Activated CD4-positive, alpha-beta T cell treated with anti-CD3 and anti-CD28 coated beads for 36 hours (primary cell): ENCODE measurements at regions not wholly inside any gene's neighbourhood (a gene's known extent, or its start where the extent isn't known, plus 50 kb on each side); places are given as distances from the start of the nearest gene placed in this dataset.
A peak's percentile ranks its signal among the peaks of the same experiment; 100 is the strongest.

Experiments used
- ATAC-seq: fragments of 200-7000 bp; cut with Tn5 transposase; one replicate; pipeline ENCODE4 v1.10.0; 2021; ENCODE audit warnings: mild to moderate bottlenecking, moderate library complexity
- CTCF ChIA-PET: fragments of 350-600 bp; sonication (Branson Sonifier 250); formaldehyde crosslinking; loops from one replicate; lab custom pipeline; 2021; ENCODE audit warnings: antibody characterized with exemption; lab: Charles Lee
- POLR2A ChIA-PET: fragments of 350-600 bp; sonication (Branson Sonifier 250); formaldehyde crosslinking; loops from one replicate; lab custom pipeline; 2021; ENCODE audit warnings: antibody characterized with exemption, inconsistent platforms; lab: Charles Lee
- DNase-seq: peaks from one replicate; pipeline ENCODE4 v3.0.0-alpha.2; 2020
- H3K27ac Mint-ChIP-seq: one replicate; pipeline ENCODE4 v1.8.0; 2021; ENCODE audit warnings: mixed read lengths
- H3K27me3 Mint-ChIP-seq: one replicate; pipeline ENCODE4 v1.8.0; 2021; ENCODE audit warnings: mixed read lengths
- H3K36me3 Mint-ChIP-seq: one replicate; pipeline ENCODE4 v1.8.0; 2021; ENCODE audit warnings: low read depth, mixed read lengths
- H3K4me1 Mint-ChIP-seq: one replicate; pipeline ENCODE4 v1.8.0; 2021; ENCODE audit warnings: mixed read lengths
- H3K4me3 Mint-ChIP-seq: one replicate; pipeline ENCODE4 v1.8.0; 2021; ENCODE audit warnings: mild to moderate bottlenecking, moderate library complexity, mixed read lengths
- H3K9me3 Mint-ChIP-seq: one replicate; pipeline ENCODE4 v1.8.0; 2021; ENCODE audit warnings: low read depth, mixed read lengths
- intact Hi-C, 2 experiments: fragments of 100-400 bp; cut with DNase I in 1 of 2; cut with micrococcal nuclease in 1 of 2; formaldehyde crosslinking; loops; one replicate each; pipeline versions ENCODE4 v1.14.2 to v1.15.1; 2022 to 2024; cut with DNase I, micrococcal nuclease

- ChIA-PET CTCF (interaction anchor here (1.4 kb wide), 1 partner anchor 8 kb away, joined by 3 read pairs; no protein-coding TSS in a partner anchor), POLR2A (no interaction called here)
- peaks cover 2% of the 10 kb centered on the region for H3K36me3 Mint-ChIP-seq
- no peak overlapping the region for H3K27ac Mint-ChIP-seq
- no peaks in the 10 kb centered on the region for H3K9me3 Mint-ChIP-seq
- intact Hi-C loops: no loop called here
- peak; percentile 53 for DNase-seq
- no peaks in the 10 kb centered on the region for H3K27me3 Mint-ChIP-seq
- H3K4me3 Mint-ChIP-seq: no peak overlapping the region
- H3K4me1 Mint-ChIP-seq: peaks cover 43% of the 10 kb centered on the region
- ATAC-seq: peak; percentile 72
Measured at GRCh38 chr3:68088216-68088615, 433.8 kb upstream of the SUCLG2 start.

GRCh38 chr3:68072062-68072461 is 417.6 kb upstream of the SUCLG2 start:
- ATAC-seq: no peak
- peaks cover 7% of the 10 kb centered on the region for H3K36me3 Mint-ChIP-seq
- peaks cover 4% of the 10 kb centered on the region for H3K4me1 Mint-ChIP-seq
- DNase-seq: no peak
- ChIA-PET POLR2A (no interaction called here), CTCF (no interaction called here)
- H3K4me3 Mint-ChIP-seq: no peak overlapping the region
- H3K27me3 Mint-ChIP-seq: no peaks in the 10 kb centered on the region
- no peak overlapping the region for H3K27ac Mint-ChIP-seq
- H3K9me3 Mint-ChIP-seq: peaks cover 16% of the 10 kb centered on the region
- intact Hi-C loops: no loop called here

GRCh38 chr3:68070186-68070585 is 415.8 kb upstream of the SUCLG2 start:
- POLR2A ChIA-PET: no interaction called here
- Mint-ChIP-seq H3K36me3 (peaks cover 7% of the 10 kb centered on the region), H3K9me3 (peaks cover 16% of the 10 kb centered on the region), H3K4me3 (no peak overlapping the region), H3K27me3 (no peaks in the 10 kb centered on the region), H3K4me1 (peaks cover 4% of the 10 kb centered on the region), H3K27ac (no peak overlapping the region)
- intact Hi-C loops: no loop called here
- ATAC-seq (no peak), DNase-seq (no peak)
- CTCF ChIA-PET: no interaction called here

GRCh38 chr3:68067314-68067713 is 412.9 kb upstream of the SUCLG2 start:
- no peaks in the 10 kb centered on the region for H3K27me3 Mint-ChIP-seq
- CTCF ChIA-PET: no interaction called here

GRCh38 chr3:68062926-68063325 is 408.5 kb upstream of the SUCLG2 start:
- Mint-ChIP-seq H3K27ac (no peak overlapping the region), H3K9me3 (no peaks in the 10 kb centered on the region), H3K27me3 (no peaks in the 10 kb centered on the region), H3K4me3 (no peak overlapping the region), H3K4me1 (peaks cover 28% of the 10 kb centered on the region), H3K36me3 (no peaks in the 10 kb centered on the region)
- ChIA-PET POLR2A (no interaction called here), CTCF (no interaction called here)
- DNase-seq: no peak
- no peak for ATAC-seq
- intact Hi-C loops: no loop called here

More at GRCh38 chr3:68067314-68067713, 412.9 kb upstream of the SUCLG2 start:
- Mint-ChIP-seq H3K4me3 (no peak overlapping the region), H3K4me1 (peaks cover 6% of the 10 kb centered on the region), H3K27ac (no peak overlapping the region), H3K9me3 (peaks cover 16% of the 10 kb centered on the region), H3K36me3 (peaks cover 7% of the 10 kb centered on the region)
- intact Hi-C loops: no loop called here
- ATAC-seq (no peak), DNase-seq (no peak)
- POLR2A ChIA-PET: no interaction called here

- ATAC-seq (no peak), DNase-seq (no peak)
- Mint-ChIP-seq H3K27ac (no peak overlapping the region), H3K9me3 (no peaks in the 10 kb centered on the region), H3K4me3 (no peak overlapping the region), H3K36me3 (no peaks in the 10 kb centered on the region), H3K4me1 (peaks cover 48% of the 10 kb centered on the region), H3K27me3 (no peaks in the 10 kb centered on the region)
- ChIA-PET POLR2A (no interaction called here), CTCF (interaction anchor here (0.9 kb wide), 1 partner anchor 22 kb away, joined by 3 read pairs; no protein-coding TSS in a partner anchor)
- intact Hi-C loops: no loop called here
Measured at GRCh38 chr3:68060910-68061309, 406.5 kb upstream of the SUCLG2 start.

- no peak for ATAC-seq
- POLR2A ChIA-PET: no interaction called here
- H3K4me1 Mint-ChIP-seq: peaks cover 52% of the 10 kb centered on the region
Measured at GRCh38 chr3:68060191-68060590, 405.8 kb upstream of the SUCLG2 start.

GRCh38 chr3:68059628-68060152 is 405.3 kb upstream of the SUCLG2 start:
- intact Hi-C loops: no loop called here
- peaks cover 2% of the 10 kb centered on the region for H3K9me3 Mint-ChIP-seq
- ATAC-seq (no peak), DNase-seq (no peak)
- H3K4me3 Mint-ChIP-seq: no peak overlapping the region
- CTCF ChIA-PET: no interaction called here
- no peaks in the 10 kb centered on the region for H3K36me3 Mint-ChIP-seq
- H3K4me1 Mint-ChIP-seq: peaks cover 52% of the 10 kb centered on the region
- H3K27me3 Mint-ChIP-seq: no peaks in the 10 kb centered on the region
- POLR2A ChIA-PET: no interaction called here
- H3K27ac Mint-ChIP-seq: no peak overlapping the region

More at GRCh38 chr3:68060191-68060590, 405.8 kb upstream of the SUCLG2 start:
- H3K9me3 Mint-ChIP-seq: no peaks in the 10 kb centered on the region
- intact Hi-C loops: no loop called here
- no peak overlapping the region for H3K27ac Mint-ChIP-seq
- DNase-seq: no peak
- no peaks in the 10 kb centered on the region for H3K27me3 Mint-ChIP-seq
- H3K36me3 Mint-ChIP-seq: no peaks in the 10 kb centered on the region
- no peak overlapping the region for H3K4me3 Mint-ChIP-seq
- CTCF ChIA-PET: no interaction called here

- ChIA-PET POLR2A (no interaction called here), CTCF (interaction anchor here (1.1 to 1.6 kb wide), 3 partner anchors 10 to 29 kb away, joined by 3 to 5 read pairs (median 4); no protein-coding TSS in a partner anchor)
- intact Hi-C loops: no loop called here
- ATAC-seq: peak; percentile 99
- peak overlapping the region; percentile 16 for H3K27ac Mint-ChIP-seq
- peaks cover 52% of the 10 kb centered on the region for H3K4me1 Mint-ChIP-seq
- peak overlapping the region; percentile 13 for H3K4me3 Mint-ChIP-seq
- H3K27me3 Mint-ChIP-seq: no peaks in the 10 kb centered on the region
- peaks cover 2% of the 10 kb centered on the region for H3K9me3 Mint-ChIP-seq
- no peaks in the 10 kb centered on the region for H3K36me3 Mint-ChIP-seq
- DNase-seq: peak; percentile 68
Measured at GRCh38 chr3:68057637-68058320, 403.4 kb upstream of the SUCLG2 start.

GRCh38 chr3:68056556-68056955 is 402.1 kb upstream of the SUCLG2 start:
- no peaks in the 10 kb centered on the region for H3K36me3 Mint-ChIP-seq
- no peaks in the 10 kb centered on the region for H3K27me3 Mint-ChIP-seq
- intact Hi-C loops: no loop called here
- peaks cover 45% of the 10 kb centered on the region for H3K4me1 Mint-ChIP-seq
- H3K27ac Mint-ChIP-seq: no peak overlapping the region
- POLR2A ChIA-PET: no interaction called here
- no peak overlapping the region for H3K4me3 Mint-ChIP-seq
- peaks cover 2% of the 10 kb centered on the region for H3K9me3 Mint-ChIP-seq
- ATAC-seq (no peak), DNase-seq (no peak)
- CTCF ChIA-PET: interaction anchor here (0.6 to 1.1 kb wide), 2 partner anchors 26 to 28 kb away, joined by 4 read pairs; no protein-coding TSS in a partner anchor

- intact Hi-C loops: no loop called here
- ChIA-PET CTCF (no interaction called here), POLR2A (no interaction called here)
Measured at GRCh38 chr3:68055215-68055614, 400.8 kb upstream of the SUCLG2 start.

GRCh38 chr3:68049776-68050175 is 395.4 kb upstream of the SUCLG2 start:
- Mint-ChIP-seq H3K27me3 (no peaks in the 10 kb centered on the region), H3K27ac (no peak overlapping the region), H3K36me3 (no peaks in the 10 kb centered on the region), H3K9me3 (peaks cover under 1% of the 10 kb centered on the region), H3K4me1 (no peaks in the 10 kb centered on the region), H3K4me3 (no peak overlapping the region)
- POLR2A ChIA-PET: no interaction called here
- CTCF ChIA-PET: no interaction called here
- ATAC-seq (no peak), DNase-seq (no peak)
- intact Hi-C loops: no loop called here

More at GRCh38 chr3:68055215-68055614, 400.8 kb upstream of the SUCLG2 start:
- no peak for DNase-seq
- no peaks in the 10 kb centered on the region for H3K36me3 Mint-ChIP-seq
- no peaks in the 10 kb centered on the region for H3K27me3 Mint-ChIP-seq
- H3K4me1 Mint-ChIP-seq: peaks cover 41% of the 10 kb centered on the region
- peaks cover 2% of the 10 kb centered on the region for H3K9me3 Mint-ChIP-seq
- no peak overlapping the region for H3K27ac Mint-ChIP-seq
- H3K4me3 Mint-ChIP-seq: no peak overlapping the region
- no peak for ATAC-seq
